ENCODE measurements at regions not wholly inside any gene's neighbourhood (a gene's known extent, or its start where the extent isn't known, plus 50 kb on each side); places are given as distances from the start of the nearest gene placed in this dataset.
A peak's percentile ranks its signal among the peaks of the same experiment; 100 is the strongest.

GRCh38 chr10:28733245-28733644, 55.9 kb downstream of the BAMBI start:
- H3K27me3 Mint-ChIP-seq: peaks cover 0 to 17% (median 11%) of the 10 kb centered on the region in 3 donors
- ATAC-seq (ENCODE audit: low read depth in 2 of 2) (no peak), DNase-seq (no peak)
- no peak overlapping the region for H3K27ac Mint-ChIP-seq
- no peak overlapping the region for H3K4me3 Mint-ChIP-seq
- peaks cover 4 to 13% (median 6%) of the 10 kb centered on the region in 7 donors for H3K9me3 Mint-ChIP-seq
- peaks cover 0 to 3% (median 0%) of the 10 kb centered on the region in 3 donors for H3K4me1 Mint-ChIP-seq
- peaks cover 0 to 8% of the 10 kb centered on the region in 2 donors for H3K36me3 Mint-ChIP-seq

- Mint-ChIP-seq H3K4me1 (peaks cover 0 to 3% (median 0%) of the 10 kb centered on the region in 3 donors), H3K4me3 (no peak overlapping the region), H3K27ac (peak overlapping the region in 1 of 6 donors; percentile 30), H3K27me3 (peaks cover 4 to 17% (median 12%) of the 10 kb centered on the region in 3 donors), H3K36me3 (peaks cover 0 to 8% of the 10 kb centered on the region in 2 donors), H3K9me3 (peaks cover 4 to 13% (median 7%) of the 10 kb centered on the region in 7 donors)
- ATAC-seq (ENCODE audit: low read depth in 2 of 2) (no peak), DNase-seq (no peak)
These were observed 56.3 kb downstream of the BAMBI start for GRCh38 chr10:28733647-28734046.

- peaks cover 0 to 3% (median 0%) of the 10 kb centered on the region in 3 donors for H3K4me1 Mint-ChIP-seq
- H3K4me3 Mint-ChIP-seq: no peak overlapping the region
- H3K36me3 Mint-ChIP-seq: peaks cover 0 to 8% of the 10 kb centered on the region in 2 donors
- H3K27ac Mint-ChIP-seq: no peak overlapping the region
- H3K27me3 Mint-ChIP-seq: peaks cover 9 to 29% (median 16%) of the 10 kb centered on the region in 3 donors
- peaks cover 4 to 13% (median 9%) of the 10 kb centered on the region in 7 donors for H3K9me3 Mint-ChIP-seq
- no peak for DNase-seq
- no peak for ATAC-seq (ENCODE audit: low read depth in 2 of 2)
These were observed 57.8 kb downstream of the BAMBI start for GRCh38 chr10:28734938-28735759.

GRCh38 chr10:28737096-28737495, 59.8 kb downstream of the BAMBI start:
- no peak overlapping the region for H3K27ac Mint-ChIP-seq
- ATAC-seq (ENCODE audit: low read depth in 2 of 2): no peak

GRCh38 chr10:28738200-28738599, 60.9 kb downstream of the BAMBI start:
- H3K4me1 Mint-ChIP-seq: no peaks in the 10 kb centered on the region
- H3K36me3 Mint-ChIP-seq: no peaks in the 10 kb centered on the region
- no peak for DNase-seq
- peak overlapping the region in 1 of 8 donors; percentile 12 for H3K4me3 Mint-ChIP-seq
- H3K27ac Mint-ChIP-seq: no peak overlapping the region
- peaks cover 9 to 17% (median 10%) of the 10 kb centered on the region in 3 donors for H3K27me3 Mint-ChIP-seq
- peaks cover 4 to 11% (median 7%) of the 10 kb centered on the region in 7 donors for H3K9me3 Mint-ChIP-seq
- no peak for ATAC-seq (ENCODE audit: low read depth in 2 of 2)

More at GRCh38 chr10:28737096-28737495, 59.8 kb downstream of the BAMBI start:
- H3K27me3 Mint-ChIP-seq: peaks cover 9 to 24% (median 12%) of the 10 kb centered on the region in 3 donors
- peaks cover 4 to 13% (median 9%) of the 10 kb centered on the region in 7 donors for H3K9me3 Mint-ChIP-seq
- H3K4me1 Mint-ChIP-seq: no peaks in the 10 kb centered on the region
- H3K4me3 Mint-ChIP-seq: no peak overlapping the region
- DNase-seq: no peak
- peaks cover 0 to 4% of the 10 kb centered on the region in 2 donors for H3K36me3 Mint-ChIP-seq

- Mint-ChIP-seq H3K27ac (no peak overlapping the region), H3K9me3 (peaks cover 3 to 24% (median 13%) of the 10 kb centered on the region in 7 donors), H3K36me3 (no peaks in the 10 kb centered on the region), H3K4me1 (no peaks in the 10 kb centered on the region), H3K27me3 (peaks cover 4 to 18% (median 6%) of the 10 kb centered on the region in 3 donors), H3K4me3 (no peak overlapping the region)
- ATAC-seq (ENCODE audit: low read depth in 2 of 2): no peak
- DNase-seq: no peak
These were observed 66.3 kb downstream of the BAMBI start for GRCh38 chr10:28743576-28743975.

DNA sequence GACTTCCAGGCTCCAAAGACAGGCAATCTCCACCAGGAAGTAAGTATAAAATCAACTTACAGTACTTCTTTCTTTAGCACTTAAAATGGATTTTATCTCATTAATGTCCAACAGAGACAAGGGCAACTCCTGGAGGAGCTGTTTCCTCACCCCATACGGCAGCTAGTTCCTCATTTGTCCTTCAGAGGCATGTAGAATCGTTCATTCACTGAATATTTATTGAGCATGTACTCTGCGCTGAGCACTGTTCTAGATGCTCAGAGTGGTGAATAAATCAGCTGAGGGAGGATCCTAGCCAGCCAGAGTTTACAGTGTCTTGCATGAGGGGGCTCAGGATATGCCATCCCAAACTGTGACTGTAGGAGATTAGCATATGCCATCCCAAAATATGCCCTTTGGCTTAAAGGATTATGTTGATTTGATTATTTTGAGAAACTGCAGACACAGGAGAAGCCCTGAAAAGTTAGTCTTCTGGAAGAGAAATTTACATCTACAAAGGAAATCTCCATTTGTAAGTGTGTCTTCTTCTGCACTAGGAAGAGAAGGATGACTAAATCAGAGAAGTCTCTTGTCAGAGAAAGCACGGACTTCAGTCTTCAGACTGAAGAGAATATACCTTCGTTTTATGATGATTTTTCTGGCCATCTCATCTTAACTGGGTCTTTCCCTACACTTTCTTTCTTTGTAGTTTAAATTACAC, 66.9 kb downstream of the BAMBI start:
- ATAC-seq (ENCODE audit: low read depth in 2 of 2): no peak
- Mint-ChIP-seq H3K4me1 (no peaks in the 10 kb centered on the region), H3K9me3 (peaks cover 3 to 26% (median 13%) of the 10 kb centered on the region in 7 donors), H3K27me3 (peaks cover 0 to 12% (median 0%) of the 10 kb centered on the region in 3 donors), H3K27ac (no peak overlapping the region), H3K36me3 (no peaks in the 10 kb centered on the region), H3K4me3 (no peak overlapping the region)
- no peak for DNase-seq

DNA sequence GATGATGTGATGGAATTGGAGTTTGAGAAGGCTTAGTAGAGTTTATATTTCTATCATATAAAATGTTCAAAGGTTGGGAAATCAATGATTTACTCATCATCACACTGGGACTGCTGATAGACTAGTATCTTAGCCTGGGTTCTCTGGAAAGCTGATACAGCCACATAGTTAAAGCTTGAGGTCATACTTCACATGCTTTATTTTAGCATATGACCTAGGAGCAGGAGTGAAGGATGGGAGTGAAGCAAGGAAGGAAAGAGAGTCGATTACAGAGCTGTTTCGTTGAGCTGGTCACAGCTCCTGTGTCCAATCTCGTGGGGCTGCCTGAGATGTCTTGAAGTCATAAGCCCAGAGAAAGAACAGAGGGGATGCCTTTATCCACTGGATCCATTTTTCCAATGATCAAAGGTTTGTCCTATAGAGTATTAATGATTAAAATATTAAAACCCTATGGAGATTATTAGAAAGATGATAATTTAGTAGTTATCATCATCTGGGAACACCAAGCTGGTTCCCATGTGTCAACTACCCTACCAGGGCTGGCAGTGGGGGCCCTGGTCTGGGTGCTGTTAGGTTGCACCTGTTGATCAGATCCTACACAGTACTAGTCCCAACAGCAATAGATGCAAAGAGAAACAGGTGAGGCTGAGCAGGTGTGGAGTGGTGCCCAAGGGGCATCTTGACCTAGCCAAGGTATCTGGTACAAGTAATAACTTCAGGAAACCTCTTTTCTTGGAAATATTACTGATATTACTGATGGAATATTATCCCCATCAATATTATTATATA, 77.8 kb downstream of the BAMBI start:
- DNase-seq (no peak), ATAC-seq (ENCODE audit: low read depth in 2 of 2) (no peak)
- Mint-ChIP-seq H3K27me3 (peaks cover 4 to 24% (median 18%) of the 10 kb centered on the region in 3 donors), H3K27ac (no peak overlapping the region), H3K9me3 (peaks cover 2 to 15% (median 8%) of the 10 kb centered on the region in 7 donors), H3K4me1 (no peaks in the 10 kb centered on the region), H3K4me3 (no peak overlapping the region), H3K36me3 (no peaks in the 10 kb centered on the region)

DNA sequence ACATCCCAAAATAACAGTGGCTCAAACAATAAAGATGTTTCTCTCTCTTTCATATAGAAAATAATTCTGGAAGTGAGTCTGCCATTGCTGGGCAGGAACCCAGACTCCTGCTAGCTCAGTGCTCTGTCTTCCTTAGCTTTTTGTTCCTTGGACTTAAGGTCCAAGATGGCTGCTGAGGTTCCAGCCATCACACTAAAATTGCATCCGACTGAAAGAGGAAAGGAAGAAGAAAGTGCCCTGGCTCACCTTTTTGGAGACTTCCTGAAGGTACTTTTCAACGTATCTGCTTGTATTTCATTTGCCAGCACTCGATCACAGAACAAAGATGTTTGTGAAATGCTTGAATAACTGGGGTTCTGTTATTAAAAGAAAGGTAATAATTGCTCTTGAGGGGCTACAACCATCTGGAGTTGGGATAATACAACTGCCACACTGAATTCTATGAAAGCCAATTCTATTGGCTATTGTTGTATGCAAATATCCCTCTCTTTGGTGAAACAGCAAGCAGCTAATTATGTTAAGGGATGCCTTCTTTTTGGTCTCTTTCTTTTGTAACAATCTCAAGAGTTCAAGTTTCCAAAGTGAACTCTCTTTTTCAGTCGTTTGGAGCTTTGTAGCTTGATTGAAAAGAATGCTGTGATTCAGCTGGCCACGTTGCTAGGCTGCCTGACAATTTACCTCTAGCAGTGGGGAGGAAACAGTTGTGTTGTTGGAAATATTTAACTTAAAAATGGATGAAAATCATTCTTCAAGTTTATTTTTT, 83.9 kb downstream of the BAMBI start:
- H3K36me3 Mint-ChIP-seq: no peaks in the 10 kb centered on the region

GRCh38 chr10:28763471-28764170, 86.3 kb downstream of the BAMBI start:
- H3K36me3 Mint-ChIP-seq: no peaks in the 10 kb centered on the region
- peaks cover 0 to 7% (median 0%) of the 10 kb centered on the region in 3 donors for H3K27me3 Mint-ChIP-seq
- peaks cover 0 to 2% (median 0%) of the 10 kb centered on the region in 7 donors for H3K9me3 Mint-ChIP-seq
- DNase-seq (no peak), ATAC-seq (ENCODE audit: low read depth in 2 of 2) (no peak)
- H3K4me1 Mint-ChIP-seq: no peaks in the 10 kb centered on the region
- peak overlapping the region in 1 of 6 donors; percentile 59 for H3K27ac Mint-ChIP-seq
- H3K4me3 Mint-ChIP-seq: no peak overlapping the region

More for the DNA sequence above, 83.9 kb downstream of the BAMBI start:
- H3K27ac Mint-ChIP-seq: no peak overlapping the region
- DNase-seq: no peak
- H3K4me3 Mint-ChIP-seq: no peak overlapping the region
- no peaks in the 10 kb centered on the region for H3K4me1 Mint-ChIP-seq
- no peak for ATAC-seq (ENCODE audit: low read depth in 2 of 2)
- peaks cover 0 to 2% (median 0%) of the 10 kb centered on the region in 7 donors for H3K9me3 Mint-ChIP-seq
- peaks cover 4 to 10% (median 6%) of the 10 kb centered on the region in 3 donors for H3K27me3 Mint-ChIP-seq

DNA sequence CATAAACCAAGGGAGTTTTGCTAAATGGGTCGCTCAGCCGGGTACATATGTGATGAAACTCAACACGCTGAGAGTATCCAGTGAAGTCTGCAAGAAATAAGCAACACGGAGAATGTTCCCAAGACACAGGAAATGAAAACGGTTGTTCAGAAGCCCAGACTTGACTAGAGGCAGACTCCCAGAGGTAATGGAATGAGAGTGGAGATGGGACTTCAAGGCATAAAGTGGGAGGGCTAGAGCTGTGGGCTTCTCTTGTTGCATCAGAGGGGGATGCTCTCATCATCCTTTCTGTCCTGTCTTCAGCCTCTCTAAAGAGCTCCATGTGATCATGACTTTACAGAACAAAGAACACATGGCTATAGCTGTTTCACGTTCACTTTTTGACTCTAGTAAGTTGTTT, 88.3 kb downstream of the BAMBI start:
- H3K27me3 Mint-ChIP-seq: peaks cover 0 to 7% (median 0%) of the 10 kb centered on the region in 3 donors
- no peak overlapping the region for H3K4me3 Mint-ChIP-seq
- H3K36me3 Mint-ChIP-seq: no peaks in the 10 kb centered on the region
- DNase-seq (no peak), ATAC-seq (ENCODE audit: low read depth in 2 of 2) (no peak)
- H3K9me3 Mint-ChIP-seq: peaks cover 0 to under 1% (median 0%) of the 10 kb centered on the region in 7 donors
- H3K27ac Mint-ChIP-seq: no peak overlapping the region
- no peaks in the 10 kb centered on the region for H3K4me1 Mint-ChIP-seq

DNA sequence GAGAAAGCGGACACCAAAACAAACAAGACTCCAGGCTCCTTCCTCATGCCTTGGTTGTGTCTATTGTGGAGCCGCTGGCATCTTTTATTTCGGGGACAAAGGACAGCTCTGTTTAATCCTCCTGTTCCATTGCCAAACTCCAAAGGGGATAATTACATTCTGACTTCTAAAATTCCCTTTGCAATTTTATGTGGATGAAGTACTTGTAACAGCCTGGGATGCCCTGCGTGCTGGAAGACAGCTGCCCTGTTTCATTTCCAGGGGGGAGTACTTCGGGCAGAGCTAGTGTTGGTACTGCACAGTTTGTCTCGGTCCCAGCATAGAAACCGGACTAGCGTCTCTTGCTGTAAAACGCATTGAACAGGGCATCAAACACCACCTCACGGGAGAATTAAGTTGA, 90.9 kb downstream of the BAMBI start:
- Mint-ChIP-seq H3K9me3 (peaks cover 0 to 4% (median 0%) of the 10 kb centered on the region in 7 donors), H3K4me3 (no peak overlapping the region), H3K4me1 (no peaks in the 10 kb centered on the region), H3K27me3 (peaks cover 0 to 7% (median 0%) of the 10 kb centered on the region in 3 donors), H3K36me3 (no peaks in the 10 kb centered on the region), H3K27ac (no peak overlapping the region)
- DNase-seq (no peak), ATAC-seq (ENCODE audit: low read depth in 2 of 2) (no peak)

Measured in naive B cell (primary cell).